Fibroblast of mammary gland (primary cell): ENCODE measurements at regions not wholly inside any gene's neighbourhood (a gene's known extent, or its start where the extent isn't known, plus 50 kb on each side); places are given as distances from the start of the nearest gene placed in this dataset.

ENCODE experiments used
- DNase-seq: peaks from one replicate; pipeline ENCODE4 v3.0.0-alpha.2; 2010; ENCODE audit warnings: low read depth
- H3K4me3 ChIP-seq: 2 replicates; pipeline ENCODE4 v1.5.1; 2011; ENCODE audit warnings: low read depth, mild to moderate bottlenecking, low read length, moderate library complexity; ENCODE audit not compliant: control insufficient read depth
- TF ChIP-seq, protein P1 (sequence below): conservative IDR thresholded peaks from 2 replicates; pipeline ENCODE4 v1.5.1; 2011; ENCODE audit warnings: low read depth, low read length, inconsistent platforms; ENCODE audit not compliant: control insufficient read depth, insufficient read depth

DNA sequence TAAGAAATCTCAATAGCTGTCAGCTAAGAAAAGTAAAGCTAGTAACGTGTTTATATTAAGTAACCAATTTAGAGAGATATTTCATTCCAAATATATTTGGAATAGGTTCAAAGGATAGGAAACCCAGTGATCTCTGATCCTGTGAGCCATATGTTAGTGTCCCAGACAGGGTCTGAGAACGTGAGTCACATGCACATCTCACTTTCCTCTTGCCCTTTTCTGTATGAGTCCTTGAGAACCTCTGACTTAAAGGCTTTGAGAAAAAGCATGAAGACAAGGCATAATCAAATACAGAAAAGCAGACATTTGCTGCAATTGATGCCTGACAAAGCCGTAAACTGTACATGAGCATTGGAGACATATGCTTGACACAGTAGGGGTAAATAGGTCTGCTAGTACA is 655.1 kb upstream of the ADGRL3 start:
- TF ChIP-seq, protein P1, sequence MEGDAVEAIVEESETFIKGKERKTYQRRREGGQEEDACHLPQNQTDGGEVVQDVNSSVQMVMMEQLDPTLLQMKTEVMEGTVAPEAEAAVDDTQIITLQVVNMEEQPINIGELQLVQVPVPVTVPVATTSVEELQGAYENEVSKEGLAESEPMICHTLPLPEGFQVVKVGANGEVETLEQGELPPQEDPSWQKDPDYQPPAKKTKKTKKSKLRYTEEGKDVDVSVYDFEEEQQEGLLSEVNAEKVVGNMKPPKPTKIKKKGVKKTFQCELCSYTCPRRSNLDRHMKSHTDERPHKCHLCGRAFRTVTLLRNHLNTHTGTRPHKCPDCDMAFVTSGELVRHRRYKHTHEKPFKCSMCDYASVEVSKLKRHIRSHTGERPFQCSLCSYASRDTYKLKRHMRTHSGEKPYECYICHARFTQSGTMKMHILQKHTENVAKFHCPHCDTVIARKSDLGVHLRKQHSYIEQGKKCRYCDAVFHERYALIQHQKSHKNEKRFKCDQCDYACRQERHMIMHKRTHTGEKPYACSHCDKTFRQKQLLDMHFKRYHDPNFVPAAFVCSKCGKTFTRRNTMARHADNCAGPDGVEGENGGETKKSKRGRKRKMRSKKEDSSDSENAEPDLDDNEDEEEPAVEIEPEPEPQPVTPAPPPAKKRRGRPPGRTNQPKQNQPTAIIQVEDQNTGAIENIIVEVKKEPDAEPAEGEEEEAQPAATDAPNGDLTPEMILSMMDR = no peak
- H3K4me3 ChIP-seq = no peak overlapping the region
- no peak for DNase-seq

DNA sequence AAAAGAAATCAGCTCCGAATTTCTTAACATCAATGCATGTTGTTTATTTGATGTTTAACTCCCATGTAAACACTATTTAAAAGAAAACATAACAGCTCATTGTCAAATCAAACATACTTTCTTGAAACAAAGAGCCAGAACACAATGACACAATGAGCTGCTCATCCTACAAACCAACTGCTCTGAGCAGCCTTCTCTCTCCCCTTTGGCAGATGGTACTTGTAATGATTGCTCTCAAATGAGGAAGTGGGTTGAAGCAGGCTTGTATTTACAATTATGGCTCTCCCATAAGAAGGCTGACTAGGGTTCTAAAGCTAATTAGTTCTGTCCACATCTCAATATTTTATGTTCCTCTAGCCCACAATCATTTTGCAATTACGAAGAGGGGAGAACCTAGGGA is 637.8 kb upstream of the ADGRL3 start:
- DNase-seq = no peak
- TF ChIP-seq, protein P1 = no peak
- H3K4me3 ChIP-seq = no peak overlapping the region

DNA sequence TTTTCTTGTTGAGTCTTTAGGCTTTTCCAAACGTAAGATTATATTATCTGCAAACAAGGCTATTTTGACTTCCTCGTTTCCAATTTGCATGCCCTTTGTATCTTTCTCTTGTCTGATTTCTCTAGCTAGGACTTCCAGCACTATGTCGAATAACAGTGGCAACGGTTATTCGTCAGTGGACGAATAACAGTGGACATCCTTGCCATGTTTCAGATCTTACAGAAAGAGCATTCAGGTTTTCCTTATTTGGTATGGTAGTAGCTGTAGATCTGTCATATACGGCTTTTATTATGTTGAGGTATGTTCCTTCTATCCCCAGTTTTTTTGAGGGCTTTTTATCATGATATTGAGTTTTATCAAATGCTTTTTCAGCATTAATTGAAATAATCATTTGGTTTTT is 634.6 kb upstream of the ADGRL3 start:
- no peak for DNase-seq
- TF ChIP-seq, protein P1 = no peak
- no peak overlapping the region for H3K4me3 ChIP-seq

DNA sequence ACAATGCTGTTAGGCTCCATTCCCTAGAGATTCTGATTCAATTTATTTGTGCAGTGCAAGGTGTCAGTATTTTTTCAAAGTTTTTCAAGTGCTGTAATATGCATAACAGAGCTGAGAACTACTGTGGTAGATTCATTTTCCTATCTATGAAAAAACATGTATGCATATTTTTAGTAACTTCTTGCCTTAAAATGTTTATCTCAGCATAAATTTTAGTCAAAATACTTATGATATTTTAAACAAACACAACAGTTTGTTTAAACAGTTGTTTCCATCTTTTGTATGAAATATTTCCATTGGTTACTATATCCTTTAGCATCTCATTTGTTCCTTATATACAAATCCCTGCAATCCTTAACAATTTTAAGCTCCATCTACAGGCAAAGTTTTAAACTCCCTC is 624.8 kb upstream of the ADGRL3 start:
- TF ChIP-seq, protein P1 = no peak
- no peak overlapping the region for H3K4me3 ChIP-seq

DNA sequence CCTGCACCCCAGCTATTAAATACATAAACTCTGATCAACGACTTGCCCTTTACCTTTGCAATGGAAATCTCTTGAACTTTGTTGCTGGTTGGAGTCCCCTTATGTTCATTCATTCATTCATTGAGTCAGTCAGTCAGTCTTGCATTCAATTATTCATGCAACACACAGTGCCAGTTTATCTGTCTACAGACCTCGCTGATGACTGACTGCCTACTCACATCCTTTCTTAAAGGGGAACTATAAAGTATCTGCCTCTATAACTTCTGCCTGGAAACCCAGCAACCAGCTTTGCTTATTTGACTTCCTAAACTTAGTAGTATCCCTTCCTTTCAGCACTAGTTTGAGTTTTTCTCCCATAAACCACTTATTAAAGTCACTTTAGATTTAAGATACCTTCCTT is 620.8 kb upstream of the ADGRL3 start:
- no peak for DNase-seq
- TF ChIP-seq, protein P1 = no peak
- H3K4me3 ChIP-seq = no peak overlapping the region

More for the DNA sequence above, 624.8 kb upstream of the ADGRL3 start:
- no peak for DNase-seq

DNA sequence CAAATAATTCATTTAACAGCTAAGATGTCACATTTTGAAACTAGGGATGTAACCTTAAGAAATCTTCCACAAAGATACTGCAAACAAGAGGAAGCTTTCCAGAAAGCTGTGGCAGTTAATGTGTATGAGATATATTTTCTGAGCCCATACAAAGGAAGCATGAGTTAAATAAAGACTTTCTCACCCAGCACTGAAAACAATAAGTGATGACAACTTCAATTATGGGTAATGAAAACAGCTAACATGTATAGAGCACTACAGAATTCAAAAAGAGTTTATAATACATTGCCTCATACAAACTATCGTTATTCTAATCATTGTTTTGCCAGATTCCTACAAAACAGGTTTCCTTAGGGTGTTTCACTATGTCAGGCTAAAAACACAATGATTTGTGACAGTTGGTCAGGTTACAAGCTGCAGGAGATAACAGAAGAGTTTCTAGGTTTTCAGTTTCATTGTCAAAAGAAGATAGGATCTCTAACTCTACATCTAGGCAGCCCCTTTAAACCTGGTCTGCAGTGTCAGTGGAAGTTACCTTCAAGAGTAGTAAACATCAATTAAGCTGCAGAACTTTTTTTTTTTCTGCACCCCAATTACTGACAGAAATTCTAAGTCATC is 618.1 kb upstream of the ADGRL3 start:
- no peak overlapping the region for H3K4me3 ChIP-seq
- DNase-seq = no peak
- TF ChIP-seq, protein P1 = no peak

DNA sequence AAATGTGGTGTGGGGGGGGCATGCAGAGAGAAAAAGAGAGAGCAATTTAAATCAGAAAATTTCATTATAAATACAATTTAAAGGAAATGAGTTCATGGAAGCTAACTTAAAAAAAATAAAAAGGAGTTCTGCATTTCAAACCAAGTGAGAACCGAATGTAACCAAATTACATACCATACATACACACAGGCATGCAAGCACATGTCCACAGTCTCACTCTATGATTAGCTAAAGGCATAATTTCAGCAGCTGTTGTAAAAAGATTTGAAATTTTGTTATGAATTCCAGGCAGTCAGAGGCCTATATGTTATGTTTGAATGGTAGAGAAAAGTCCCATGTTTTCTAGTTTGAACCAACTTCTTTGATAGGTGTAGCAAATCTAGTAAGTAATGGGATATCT is 611.6 kb upstream of the ADGRL3 start:
- DNase-seq = no peak
- H3K4me3 ChIP-seq = no peak overlapping the region
- TF ChIP-seq, protein P1 = no peak
